ENCODE measurements at regions not wholly inside any gene's neighbourhood (a gene's known extent, or its start where the extent isn't known, plus 50 kb on each side); places are given as distances from the start of the nearest gene placed in this dataset.

- TF ChIP-seq, protein P1, sequence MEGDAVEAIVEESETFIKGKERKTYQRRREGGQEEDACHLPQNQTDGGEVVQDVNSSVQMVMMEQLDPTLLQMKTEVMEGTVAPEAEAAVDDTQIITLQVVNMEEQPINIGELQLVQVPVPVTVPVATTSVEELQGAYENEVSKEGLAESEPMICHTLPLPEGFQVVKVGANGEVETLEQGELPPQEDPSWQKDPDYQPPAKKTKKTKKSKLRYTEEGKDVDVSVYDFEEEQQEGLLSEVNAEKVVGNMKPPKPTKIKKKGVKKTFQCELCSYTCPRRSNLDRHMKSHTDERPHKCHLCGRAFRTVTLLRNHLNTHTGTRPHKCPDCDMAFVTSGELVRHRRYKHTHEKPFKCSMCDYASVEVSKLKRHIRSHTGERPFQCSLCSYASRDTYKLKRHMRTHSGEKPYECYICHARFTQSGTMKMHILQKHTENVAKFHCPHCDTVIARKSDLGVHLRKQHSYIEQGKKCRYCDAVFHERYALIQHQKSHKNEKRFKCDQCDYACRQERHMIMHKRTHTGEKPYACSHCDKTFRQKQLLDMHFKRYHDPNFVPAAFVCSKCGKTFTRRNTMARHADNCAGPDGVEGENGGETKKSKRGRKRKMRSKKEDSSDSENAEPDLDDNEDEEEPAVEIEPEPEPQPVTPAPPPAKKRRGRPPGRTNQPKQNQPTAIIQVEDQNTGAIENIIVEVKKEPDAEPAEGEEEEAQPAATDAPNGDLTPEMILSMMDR (IDR thresholded peaks at IDR 0.05): no peak
- TF ChIP-seq POLR2A (IDR thresholded peaks at IDR 0.05): no peak
These were observed 434.0 kb downstream of the FAM133A start for GRCh38 chrX:94107981-94108380.
